HG03521 (cell line): ENCODE measurements at regions not wholly inside any gene's neighbourhood (a gene's known extent, or its start where the extent isn't known, plus 50 kb on each side); places are given as distances from the start of the nearest gene placed in this dataset.

Source experiments
- ATAC-seq: cut with Tn5 transposase; IDR thresholded peaks from one replicate; pipeline ENCODE4 v1.9.1; 2021; ENCODE audit warnings: mild to moderate bottlenecking, moderate library complexity; ENCODE audit not compliant: unreplicated experiment

DNA sequence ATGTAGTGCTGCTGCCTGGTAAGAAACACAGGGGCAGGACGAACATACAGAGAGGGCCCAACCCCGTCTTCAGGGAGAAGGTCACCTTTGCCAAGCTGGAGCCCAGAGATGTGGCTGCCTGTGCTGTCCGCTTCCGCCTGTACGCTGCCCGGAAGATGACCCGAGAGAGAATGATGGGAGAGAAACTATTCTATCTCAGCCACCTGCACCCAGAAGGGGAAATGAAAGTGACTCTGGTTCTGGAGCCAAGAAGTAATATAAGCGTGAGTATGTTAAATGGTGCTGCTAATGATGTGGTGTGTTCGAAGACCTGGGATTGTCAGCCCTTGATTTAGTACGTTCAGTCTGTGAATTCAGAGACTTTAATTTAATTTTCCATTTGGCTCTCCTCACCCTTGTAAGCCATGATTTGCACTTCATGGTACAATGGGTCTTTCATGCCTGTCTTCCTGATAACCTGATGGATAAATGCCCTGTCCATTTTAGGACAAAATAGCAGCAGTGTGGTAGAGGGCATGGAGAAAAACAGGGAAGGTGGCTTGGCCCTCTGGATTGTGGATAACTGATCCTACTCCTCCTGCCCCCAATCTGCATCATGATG is 318.9 kb downstream of the SNAPC1 start:
- peak; percentile 92 for ATAC-seq

DNA sequence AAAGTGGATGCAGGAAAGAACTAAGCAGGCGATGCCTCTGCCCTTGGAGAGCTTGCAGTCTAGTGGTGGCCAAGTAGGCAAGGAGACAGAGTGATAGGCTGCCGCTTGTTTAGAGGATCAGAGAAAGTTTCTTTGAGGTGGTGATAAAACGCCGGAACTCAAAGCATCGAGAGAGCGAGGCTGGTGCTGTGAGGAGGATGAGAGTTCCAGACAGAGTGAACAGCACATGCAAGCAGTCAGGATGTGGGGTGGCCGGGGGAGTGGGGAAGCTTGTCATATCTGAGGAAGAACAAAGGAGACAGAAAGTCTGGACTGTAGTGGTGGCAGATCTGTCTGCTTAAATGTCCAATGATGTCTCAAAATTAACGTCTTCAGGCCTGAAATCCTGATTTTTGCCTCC is 319.7 kb downstream of the SNAPC1 start:
- no peak for ATAC-seq

DNA sequence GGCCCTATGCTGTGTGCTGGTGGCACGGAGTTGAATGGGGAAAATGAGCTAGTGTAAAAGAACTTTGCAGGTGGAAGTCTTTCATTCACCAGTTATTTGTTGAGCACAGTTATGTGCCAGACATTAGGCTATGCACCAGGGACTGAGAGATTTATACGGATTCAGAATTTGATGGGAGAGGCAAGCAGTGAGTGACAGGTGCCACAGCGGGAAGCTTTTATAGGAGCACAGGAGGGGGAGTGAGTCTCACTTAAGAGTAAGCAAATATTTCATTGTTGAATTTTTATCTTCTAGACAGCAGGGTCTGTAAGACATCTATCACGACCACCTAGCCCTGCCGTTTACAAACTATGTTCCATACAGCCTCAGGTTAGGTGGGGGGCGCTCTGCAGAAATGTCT is 320.6 kb downstream of the SNAPC1 start:
- ATAC-seq = no peak

DNA sequence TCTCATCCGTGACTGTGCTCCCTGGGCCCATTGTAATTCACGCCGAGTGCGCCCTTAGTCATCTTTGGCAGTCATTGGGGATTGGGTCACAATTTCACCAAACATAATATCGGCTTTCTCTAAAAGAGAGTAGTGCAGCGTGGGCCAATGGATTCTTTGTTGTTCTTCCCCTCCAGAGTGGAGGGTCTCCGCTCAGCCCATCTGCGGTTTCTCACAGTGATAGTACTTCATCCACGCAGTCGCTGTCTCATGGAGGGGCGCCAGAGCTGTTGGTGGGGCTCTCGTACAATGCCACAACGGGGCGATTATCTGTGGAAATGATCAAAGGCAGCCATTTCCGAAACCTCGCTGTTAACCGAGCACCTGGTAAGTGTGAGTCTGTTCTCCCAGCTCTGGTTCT is 321.8 kb downstream of the SNAPC1 start:
- ATAC-seq = no peak

DNA sequence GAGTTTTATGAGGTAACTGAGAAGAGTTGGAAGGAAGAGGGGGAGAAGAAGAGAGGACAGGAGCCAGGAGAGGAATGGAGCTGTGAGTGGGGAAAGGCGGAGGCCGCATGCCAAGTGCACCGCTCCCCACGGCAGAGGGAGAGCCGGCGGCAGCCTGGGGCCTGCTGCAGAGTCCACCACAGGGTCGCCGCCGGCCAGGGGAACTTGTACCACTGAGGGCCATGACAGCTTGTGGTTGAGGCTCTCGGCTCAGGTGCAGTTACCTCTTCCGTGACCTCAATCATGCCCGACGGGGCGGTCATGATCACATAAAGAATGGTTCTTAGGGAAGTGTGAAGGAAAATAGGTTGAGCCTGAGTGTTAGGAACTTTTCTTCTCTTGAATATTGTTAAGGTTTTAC is 325.0 kb downstream of the SNAPC1 start:
- no peak for ATAC-seq

DNA sequence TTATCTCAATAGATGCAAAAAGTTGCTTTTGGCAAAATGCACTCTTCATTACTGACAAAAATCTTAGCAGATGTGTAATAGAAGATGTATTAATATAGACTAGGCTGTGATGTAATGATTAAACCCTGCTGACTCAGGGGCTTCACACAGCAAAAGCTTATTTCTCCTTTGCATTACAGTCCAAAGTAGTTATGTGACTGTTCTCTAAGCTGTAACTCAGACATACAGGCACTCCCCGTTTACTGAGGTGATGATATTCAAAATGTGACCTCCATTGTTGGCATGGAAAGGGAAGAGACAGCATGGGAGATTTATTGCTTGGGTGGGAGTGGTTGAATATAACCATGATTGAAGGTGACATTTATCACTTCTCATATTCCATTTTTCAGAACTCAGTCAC is 331.5 kb downstream of the SNAPC1 start:
- ATAC-seq = no peak

DNA sequence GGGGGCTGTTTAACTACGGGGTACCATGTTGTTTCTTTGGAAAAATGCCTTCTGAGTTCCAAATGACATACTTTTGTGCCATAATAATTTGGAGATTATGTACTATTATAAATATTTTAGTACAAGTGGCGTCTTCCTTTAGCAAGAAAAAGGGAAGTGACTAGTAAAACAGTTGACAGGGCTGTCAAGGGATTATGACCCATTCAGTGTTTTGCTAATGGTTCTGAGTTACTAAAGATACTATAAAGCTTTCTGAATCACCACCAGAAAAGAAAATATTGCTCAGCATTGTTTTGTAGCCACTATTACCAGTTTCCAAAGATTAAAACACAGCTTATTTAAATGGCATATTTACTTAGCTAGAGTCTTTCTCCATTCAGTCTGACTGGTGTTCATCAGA is 334.9 kb downstream of the SNAPC1 start:
- no peak for ATAC-seq

DNA sequence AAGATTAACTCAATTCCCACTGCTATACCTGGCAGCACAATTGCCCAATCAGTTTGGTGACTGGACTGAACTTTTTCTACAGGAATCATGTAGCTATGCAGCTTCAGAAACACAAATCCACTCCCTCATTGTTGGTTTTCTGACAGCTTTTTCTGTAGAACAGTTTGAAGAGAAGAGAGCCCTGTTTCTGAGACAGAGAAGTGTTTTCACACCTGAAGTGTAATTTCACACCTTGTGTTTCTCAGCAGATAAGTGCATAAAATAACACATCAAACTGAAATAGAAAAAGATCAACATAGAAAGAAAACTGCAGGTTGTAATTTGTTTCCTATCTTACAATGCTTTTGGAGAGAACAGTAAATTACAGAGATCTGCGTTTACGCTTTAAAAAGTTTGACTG is 335.6 kb downstream of the SNAPC1 start:
- no peak for ATAC-seq

DNA sequence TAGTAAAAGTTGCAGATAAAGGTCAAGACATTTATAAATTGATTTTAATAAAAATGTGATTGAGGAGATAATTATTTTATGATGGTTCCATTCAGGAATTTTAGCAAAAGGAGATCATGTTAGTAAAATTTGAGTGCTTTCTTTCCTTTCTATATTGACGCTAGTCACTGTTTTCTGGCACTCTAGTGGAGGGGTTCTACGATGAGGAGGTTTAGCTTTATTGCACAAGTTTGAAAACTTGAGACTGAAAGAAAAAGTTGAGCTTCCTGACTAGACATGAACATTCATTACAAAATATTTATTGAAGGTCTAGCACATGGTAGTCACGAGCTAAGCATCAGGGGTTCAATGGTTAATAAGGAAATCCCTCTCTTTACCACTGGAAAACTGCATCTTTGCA is 336.1 kb downstream of the SNAPC1 start:
- no peak for ATAC-seq

DNA sequence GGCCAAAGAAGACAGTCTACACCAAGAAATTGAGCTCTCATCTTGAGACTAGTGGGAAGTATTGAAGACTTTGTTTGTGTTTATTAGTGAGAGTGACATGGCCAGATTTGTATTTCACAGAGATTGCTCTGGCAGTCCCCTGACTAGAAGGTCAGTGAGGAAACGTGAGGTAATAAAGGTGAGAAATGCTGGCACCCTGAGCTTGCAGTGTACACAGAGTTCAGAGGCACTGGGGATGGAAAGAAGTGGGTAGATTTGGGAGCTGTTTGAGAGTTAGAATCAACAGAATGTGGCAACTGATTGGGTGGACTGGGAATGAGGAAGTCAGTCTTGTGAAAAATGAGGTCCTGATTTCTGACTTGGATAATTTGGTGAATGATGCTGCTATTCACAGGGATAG is 336.9 kb downstream of the SNAPC1 start:
- no peak for ATAC-seq

DNA sequence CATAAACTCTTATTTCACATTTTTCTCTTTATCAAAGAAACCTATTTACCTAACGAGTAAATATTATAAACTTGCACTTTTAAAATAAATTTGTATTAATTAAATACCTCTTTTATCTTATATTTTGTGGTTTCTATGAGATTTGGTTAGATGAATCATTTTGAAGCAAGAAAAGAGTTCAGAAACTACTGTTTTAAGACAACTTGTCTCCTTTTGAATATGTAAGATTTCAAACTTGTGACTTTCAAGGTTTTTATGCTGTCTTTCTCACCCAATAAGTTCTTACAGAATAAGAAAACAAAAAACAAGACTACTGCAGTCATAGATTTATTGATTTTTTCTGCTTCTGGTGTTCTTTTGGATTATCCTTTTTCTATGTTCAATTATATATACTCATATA is 339.0 kb downstream of the SNAPC1 start:
- ATAC-seq = no peak

DNA sequence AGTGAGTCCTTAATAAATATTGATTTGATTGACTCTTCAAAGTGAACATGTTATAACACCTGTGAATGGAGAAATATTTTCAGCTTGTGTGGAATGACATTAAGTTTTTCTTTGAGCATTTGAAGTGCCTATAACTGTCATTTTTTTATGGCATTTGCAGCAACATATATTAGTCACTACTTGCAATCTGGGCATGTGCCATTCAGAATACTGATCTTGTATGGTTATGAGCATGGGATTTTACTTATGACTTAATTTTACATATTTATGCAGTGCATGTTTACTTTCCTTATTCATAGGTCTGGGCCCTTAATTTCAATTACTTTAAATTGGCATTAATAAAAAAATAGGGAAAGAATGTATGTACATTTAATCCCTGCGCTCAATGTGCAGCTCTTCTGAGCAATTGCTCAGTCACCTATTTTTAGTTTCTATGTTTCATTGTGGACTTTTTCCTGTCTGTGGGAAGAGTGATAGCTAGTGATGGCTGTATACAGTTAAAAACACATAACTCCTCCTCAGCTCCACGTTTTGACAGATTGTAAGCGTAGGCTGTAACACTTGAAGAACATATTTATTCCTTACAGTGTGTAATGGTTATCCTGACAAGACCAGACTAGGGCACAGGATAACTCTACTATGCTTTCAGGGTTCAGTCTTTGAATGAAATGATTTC is 339.6 kb downstream of the SNAPC1 start:
- ATAC-seq = no peak

DNA sequence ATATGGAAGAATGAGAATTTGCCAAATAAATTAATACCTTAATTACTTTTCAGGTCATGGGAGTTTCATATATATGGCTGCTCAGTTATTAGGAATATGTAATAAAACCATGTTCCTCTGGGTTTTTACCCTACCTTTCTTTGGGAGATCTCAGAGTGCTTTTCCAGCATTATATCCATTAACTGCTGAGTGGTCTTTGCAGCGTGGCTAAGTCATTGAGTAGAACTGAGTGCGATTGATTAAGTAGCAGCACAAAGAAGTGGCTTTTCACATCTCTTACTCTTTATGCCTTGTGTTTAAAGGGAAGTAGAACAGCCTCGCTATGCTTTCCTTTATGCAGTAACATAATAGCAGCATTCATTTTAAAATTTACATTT is 340.1 kb downstream of the SNAPC1 start:
- no peak for ATAC-seq

DNA sequence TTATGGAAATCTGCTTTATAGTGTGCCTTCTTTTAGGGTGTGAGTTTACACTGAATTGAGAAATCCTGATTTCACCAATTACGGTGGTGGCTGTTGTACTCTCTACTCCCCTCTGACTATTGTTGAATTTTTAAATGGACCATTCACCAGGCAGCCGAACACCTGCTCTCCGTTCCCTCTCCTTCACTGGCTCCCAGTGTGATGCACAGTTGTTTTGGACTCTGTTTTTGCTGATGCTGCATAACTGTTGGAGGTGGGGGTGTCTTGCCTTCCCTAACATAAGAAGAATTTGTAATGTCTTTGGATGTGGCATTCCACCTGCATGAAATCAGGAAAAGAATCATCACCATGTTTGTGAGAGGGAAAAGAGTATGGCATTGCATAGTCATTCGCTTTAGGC is 341.2 kb downstream of the SNAPC1 start:
- no peak for ATAC-seq

DNA sequence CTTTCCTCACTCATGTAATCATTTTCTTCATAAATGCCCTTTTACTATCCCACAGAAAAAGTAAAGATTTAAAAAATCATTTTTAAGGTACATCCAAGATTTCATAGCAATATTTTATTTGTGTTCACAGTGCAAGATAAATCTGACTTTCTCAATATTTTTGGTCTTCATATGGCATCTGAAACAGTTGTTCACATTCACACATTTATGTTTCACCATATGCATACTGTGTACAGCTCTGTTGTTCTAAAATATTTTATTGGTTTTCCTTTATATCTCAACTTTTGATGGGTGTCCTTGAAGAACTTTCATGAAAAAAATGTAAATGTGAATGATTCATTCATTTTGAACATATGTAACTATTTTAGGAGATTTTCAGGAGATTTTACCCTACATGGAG is 348.7 kb downstream of the SNAPC1 start:
- ATAC-seq = no peak

DNA sequence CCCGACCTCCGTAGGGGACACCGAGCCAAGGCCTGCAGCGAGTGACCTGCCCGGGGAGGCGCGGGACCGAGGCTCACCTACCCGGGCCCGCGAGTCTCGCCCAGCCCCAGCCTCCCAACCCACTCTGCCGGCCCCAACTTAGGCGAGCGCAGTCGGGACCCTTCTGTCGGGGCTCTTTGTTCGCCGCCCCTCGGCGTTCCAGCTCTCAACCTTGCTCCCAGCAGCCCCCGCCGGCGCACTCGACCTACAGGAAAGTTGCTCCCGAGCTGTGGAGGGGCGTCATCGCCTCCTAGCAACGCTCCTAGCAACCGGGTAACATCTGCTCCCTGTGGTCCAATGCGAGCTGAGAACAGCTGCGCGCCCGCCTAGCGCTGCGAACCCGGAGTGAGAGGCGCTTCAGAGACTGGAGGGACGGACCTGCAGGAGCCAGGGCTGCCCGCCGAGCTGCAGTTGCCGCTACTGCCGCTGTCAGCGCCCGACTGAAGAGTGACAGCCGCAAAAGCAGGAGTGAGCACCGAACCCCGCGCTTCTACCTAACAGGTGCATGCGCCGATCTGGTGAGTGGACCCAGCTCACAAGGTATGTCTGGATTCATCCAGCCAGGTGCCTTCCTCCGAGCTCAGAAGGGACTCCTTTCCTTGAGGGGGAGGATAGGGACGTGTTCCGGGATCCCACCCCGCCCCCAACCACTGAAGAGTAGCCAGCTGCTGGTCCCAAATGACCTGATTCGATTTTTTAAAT is 355.0 kb downstream of the SNAPC1 start:
- peak; percentile 92 for ATAC-seq

DNA sequence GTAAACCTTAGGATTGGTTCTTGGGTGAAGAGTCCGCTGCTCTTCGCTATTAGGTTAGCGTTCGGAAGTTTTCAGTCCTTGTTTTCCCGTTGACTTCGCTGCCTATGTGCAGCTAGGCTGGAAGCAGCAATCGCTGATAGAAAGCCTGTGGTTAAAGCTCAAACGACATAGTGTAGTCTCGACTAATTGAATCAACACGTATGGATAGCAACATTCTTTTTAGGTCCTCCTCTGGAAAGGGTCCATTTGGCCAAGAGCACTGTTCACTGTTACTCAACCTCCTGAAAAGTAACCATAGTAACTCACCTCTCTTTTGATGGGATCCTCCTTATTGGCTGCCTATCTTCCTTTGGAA is 355.5 kb downstream of the SNAPC1 start:
- no peak for ATAC-seq

DNA sequence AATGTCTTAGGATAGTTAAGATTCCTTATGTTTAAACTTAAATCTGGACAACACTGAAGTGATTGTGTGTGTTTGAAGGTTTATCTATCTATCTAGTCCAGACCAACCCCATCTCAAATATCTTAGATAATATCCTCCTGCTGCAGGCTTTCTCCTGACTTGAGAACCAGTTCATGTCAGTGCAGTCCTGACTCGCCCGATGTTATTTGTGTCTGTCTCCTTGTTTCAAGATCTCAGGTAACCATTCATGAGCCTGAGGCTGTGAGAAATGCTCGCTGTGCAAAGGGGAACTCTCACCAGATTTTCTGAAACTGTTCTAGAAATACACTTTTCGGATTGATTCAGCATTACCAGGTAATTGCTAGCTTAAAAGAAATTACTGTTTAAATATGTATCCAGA is 356.2 kb downstream of the SNAPC1 start:
- ATAC-seq = no peak

DNA sequence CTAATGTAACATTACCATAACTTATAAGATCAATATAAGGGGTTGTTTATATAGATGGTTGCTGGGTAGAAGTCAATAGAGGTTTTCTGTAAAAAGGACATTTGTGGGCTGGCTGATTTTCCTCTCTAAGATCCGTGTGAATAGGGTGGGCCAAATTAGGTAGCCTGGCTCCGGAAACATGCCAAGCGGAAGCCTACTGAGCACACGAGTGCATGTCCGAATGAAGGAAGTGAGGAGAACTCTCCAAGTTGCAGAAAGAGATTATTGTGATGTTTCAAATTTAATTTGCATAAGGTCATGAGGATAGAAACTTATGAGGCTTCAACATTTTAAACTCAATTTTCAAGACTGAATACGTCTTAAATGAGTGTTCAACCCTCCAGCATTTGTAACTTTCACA is 356.7 kb downstream of the SNAPC1 start:
- ATAC-seq = no peak

DNA sequence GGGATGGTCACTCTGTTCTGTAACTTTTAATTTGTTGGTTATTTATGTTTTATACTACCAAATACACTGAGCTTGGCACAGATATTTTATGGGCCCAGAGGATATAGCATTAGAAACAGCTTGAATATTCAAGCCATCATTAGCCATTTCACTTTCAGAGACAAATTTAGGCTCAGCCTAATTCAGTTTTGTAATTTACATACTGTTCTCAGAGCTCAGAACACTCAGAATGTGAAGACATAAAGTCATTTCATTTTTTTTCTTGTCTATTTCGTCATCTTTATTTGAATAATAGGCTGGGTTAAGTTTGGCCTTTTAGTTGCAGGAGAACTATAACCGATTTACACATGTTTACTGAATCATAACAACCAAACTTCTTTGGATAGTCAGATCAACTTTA is 361.7 kb downstream of the SNAPC1 start:
- ATAC-seq = peak; percentile 37

DNA sequence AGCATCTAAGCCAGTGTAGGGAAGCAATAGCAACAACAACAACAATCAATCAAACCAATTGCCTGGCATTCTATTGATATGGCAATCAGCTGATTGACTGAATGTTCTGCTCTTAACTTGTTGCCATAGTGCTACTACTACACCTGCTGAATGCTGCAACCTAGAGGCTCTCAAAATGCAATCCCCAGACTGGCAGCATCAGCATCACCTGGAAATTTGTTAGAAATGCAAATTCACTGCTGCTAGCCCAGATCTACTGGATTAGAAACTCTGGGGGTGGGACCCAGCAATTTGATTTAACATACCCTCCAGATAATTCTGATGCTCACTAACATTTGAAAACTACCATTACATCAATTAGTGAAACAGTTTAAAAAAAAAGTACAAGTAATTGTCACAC is 363.6 kb downstream of the SNAPC1 start:
- no peak for ATAC-seq

DNA sequence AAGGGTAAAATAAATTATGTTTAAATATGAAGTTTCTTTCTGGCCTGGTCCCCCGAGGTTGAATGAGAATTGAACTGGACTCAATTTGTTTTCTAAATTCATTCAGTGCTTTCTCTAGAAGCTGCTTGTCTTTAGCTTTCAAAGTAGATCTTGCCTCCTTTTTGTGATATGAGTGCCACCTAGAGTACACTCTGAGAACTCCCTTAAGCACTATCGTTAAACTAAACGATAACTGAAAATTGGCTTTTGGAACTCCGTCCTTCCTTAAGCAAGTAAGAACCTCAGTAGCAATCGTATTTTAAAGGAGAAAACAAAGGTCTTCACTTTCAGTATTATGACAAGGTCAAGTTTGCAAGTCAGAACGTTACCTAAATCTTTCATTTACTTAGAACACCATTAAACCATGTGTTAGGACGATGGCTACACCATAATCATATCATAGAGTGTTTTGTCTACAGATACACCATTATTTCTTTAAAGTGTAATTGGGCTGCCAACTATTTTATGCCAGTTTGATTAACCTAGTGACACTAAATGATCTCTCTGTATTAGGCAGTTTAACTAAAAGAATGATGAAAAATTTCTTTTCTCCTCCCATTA is 364.8 kb downstream of the SNAPC1 start:
- ATAC-seq = no peak
